HG03139 (cell line): ENCODE measurements at regions not wholly inside any gene's neighbourhood (a gene's known extent, or its start where the extent isn't known, plus 50 kb on each side); places are given as distances from the start of the nearest gene placed in this dataset.

Experiments used
- ATAC-seq: cut with Tn5 transposase; IDR thresholded peaks from one replicate; pipeline ENCODE4 v1.9.1; 2021; ENCODE audit not compliant: unreplicated experiment

GRCh38 chr3:148600440-148600839, 97.3 kb upstream of the AGTR1 start:
- ATAC-seq: no peak

GRCh38 chr3:148600902-148601765, 96.6 kb upstream of the AGTR1 start:
- ATAC-seq: no peak

GRCh38 chr3:148601766-148602685, 95.7 kb upstream of the AGTR1 start:
- no peak for ATAC-seq

- ATAC-seq: no peak
These were observed 93.2 kb upstream of the AGTR1 start for GRCh38 chr3:148604270-148605085.

- no peak for ATAC-seq
These were observed 92.2 kb upstream of the AGTR1 start for GRCh38 chr3:148605521-148605920.

GRCh38 chr3:148606979-148607378, 90.7 kb upstream of the AGTR1 start:
- no peak for ATAC-seq

- ATAC-seq: no peak
These were observed 90.2 kb upstream of the AGTR1 start for GRCh38 chr3:148607491-148607890.

- ATAC-seq: no peak
These were observed 85.4 kb upstream of the AGTR1 start for GRCh38 chr3:148612278-148612677.

- ATAC-seq: no peak
These were observed 82.3 kb upstream of the AGTR1 start for GRCh38 chr3:148615382-148615781.

GRCh38 chr3:148625095-148625736, 72.5 kb upstream of the AGTR1 start:
- no peak for ATAC-seq

- ATAC-seq: no peak
These were observed 71.7 kb upstream of the AGTR1 start for GRCh38 chr3:148625991-148626390.

GRCh38 chr3:148629006-148629405, 68.7 kb upstream of the AGTR1 start:
- no peak for ATAC-seq

- no peak for ATAC-seq
These were observed 66.4 kb upstream of the AGTR1 start for GRCh38 chr3:148631124-148631903.

GRCh38 chr3:148641722-148642121, 56.0 kb upstream of the AGTR1 start:
- no peak for ATAC-seq

GRCh38 chr3:148642214-148642613, 55.5 kb upstream of the AGTR1 start:
- ATAC-seq: no peak

- ATAC-seq: no peak
These were observed 55.1 kb upstream of the AGTR1 start for GRCh38 chr3:148642616-148643015.

GRCh38 chr3:148643389-148643840, 54.3 kb upstream of the AGTR1 start:
- no peak for ATAC-seq

- ATAC-seq: no peak
These were observed 51.5 kb upstream of the AGTR1 start for GRCh38 chr3:148646126-148646665.
